ENCODE measurements at regions not wholly inside any gene's neighbourhood (a gene's known extent, or its start where the extent isn't known, plus 50 kb on each side); places are given as distances from the start of the nearest gene placed in this dataset.
A peak's percentile ranks its signal among the peaks of the same experiment; 100 is the strongest.

DNA sequence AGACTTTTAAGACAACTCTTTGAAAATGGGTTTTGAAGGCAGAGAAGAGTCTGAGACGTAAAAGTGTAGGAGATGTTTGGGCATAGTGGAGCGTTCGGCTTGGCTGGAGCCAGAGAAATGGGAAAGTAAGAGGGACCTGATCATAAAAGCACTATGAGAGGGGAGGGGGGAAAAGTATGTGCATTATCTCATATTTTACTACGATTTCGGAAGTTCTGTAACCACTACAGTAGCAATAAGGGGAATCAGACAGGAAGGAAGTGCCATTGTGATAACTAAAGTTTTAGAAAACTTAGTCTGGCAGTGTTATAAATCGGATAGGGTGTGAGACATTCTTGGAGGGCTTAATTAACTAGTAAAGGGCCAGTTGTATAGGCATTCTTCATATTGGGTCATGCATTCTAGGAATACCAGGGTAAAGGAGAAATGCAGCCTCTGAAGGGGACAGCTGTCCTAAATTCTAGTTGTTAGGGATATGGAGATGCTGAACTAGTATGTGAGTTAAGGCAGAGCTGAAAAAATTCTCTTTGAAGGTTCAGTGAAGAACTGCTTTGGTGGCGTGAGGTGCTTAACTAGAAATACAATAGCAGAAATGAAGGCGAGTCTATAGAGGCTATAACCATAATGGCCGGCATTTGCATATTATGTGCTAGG is 83.8 kb upstream of the FREM1 start:
- no TSS peak for BruUV-seq (replicated peaks)

DNA sequence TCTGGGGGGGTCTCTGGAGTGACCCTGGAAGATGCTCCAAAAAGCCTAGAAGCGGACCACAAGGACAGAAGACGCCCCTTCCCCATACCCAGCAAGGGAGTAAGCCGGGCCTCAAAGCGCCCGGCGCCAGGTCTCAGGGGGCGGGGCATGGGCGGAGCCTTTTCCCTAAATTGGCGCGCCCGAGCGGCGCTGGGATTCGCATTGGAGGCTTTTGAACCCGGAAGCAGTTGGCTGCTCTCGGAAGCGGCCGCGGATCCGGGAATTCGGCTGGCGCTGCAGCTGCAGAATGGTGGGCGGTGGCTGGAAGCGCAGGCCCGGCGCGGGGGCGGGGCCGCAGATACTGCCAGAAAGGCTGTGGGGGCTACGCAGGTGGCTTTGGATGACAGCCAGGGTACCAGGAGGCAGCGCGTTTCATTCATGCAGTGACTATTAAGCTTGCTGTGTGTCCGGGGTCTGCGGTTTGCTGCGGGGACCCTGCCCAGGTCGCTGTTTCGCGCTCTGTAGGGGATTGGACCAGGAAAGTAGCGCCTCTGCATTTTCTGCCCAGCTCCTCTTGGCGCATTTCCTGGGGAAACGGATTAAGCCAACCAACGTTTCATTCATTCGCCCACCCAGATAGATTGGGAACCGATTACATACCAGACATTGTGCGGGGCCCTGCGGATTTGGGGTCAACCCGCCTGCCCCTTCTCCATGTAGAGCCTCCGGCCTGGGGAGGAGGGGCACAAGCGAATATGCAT is 83.0 kb upstream of the FREM1 start:
- no peak for TF ChIP-seq TCF7L2 (IDR thresholded peaks at IDR 0.05; ENCODE audit: low read depth, low read length)
- TF ChIP-seq POLR2AphosphoS5 (IDR thresholded peaks at IDR 0.05; ENCODE audit: low read depth, low read length): no peak
- TF ChIP-seq, protein P1, sequence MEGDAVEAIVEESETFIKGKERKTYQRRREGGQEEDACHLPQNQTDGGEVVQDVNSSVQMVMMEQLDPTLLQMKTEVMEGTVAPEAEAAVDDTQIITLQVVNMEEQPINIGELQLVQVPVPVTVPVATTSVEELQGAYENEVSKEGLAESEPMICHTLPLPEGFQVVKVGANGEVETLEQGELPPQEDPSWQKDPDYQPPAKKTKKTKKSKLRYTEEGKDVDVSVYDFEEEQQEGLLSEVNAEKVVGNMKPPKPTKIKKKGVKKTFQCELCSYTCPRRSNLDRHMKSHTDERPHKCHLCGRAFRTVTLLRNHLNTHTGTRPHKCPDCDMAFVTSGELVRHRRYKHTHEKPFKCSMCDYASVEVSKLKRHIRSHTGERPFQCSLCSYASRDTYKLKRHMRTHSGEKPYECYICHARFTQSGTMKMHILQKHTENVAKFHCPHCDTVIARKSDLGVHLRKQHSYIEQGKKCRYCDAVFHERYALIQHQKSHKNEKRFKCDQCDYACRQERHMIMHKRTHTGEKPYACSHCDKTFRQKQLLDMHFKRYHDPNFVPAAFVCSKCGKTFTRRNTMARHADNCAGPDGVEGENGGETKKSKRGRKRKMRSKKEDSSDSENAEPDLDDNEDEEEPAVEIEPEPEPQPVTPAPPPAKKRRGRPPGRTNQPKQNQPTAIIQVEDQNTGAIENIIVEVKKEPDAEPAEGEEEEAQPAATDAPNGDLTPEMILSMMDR (IDR thresholded peaks at IDR 0.05): no peak
- TF ChIP-seq SIN3A (IDR thresholded peaks at IDR 0.05; ENCODE audit: borderline replicate concordance, insufficient read depth, low read depth, low read length): no peak
- TF ChIP-seq, protein P2, sequence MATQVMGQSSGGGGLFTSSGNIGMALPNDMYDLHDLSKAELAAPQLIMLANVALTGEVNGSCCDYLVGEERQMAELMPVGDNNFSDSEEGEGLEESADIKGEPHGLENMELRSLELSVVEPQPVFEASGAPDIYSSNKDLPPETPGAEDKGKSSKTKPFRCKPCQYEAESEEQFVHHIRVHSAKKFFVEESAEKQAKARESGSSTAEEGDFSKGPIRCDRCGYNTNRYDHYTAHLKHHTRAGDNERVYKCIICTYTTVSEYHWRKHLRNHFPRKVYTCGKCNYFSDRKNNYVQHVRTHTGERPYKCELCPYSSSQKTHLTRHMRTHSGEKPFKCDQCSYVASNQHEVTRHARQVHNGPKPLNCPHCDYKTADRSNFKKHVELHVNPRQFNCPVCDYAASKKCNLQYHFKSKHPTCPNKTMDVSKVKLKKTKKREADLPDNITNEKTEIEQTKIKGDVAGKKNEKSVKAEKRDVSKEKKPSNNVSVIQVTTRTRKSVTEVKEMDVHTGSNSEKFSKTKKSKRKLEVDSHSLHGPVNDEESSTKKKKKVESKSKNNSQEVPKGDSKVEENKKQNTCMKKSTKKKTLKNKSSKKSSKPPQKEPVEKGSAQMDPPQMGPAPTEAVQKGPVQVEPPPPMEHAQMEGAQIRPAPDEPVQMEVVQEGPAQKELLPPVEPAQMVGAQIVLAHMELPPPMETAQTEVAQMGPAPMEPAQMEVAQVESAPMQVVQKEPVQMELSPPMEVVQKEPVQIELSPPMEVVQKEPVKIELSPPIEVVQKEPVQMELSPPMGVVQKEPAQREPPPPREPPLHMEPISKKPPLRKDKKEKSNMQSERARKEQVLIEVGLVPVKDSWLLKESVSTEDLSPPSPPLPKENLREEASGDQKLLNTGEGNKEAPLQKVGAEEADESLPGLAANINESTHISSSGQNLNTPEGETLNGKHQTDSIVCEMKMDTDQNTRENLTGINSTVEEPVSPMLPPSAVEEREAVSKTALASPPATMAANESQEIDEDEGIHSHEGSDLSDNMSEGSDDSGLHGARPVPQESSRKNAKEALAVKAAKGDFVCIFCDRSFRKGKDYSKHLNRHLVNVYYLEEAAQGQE (IDR thresholded peaks at IDR 0.05; ENCODE audit: insufficient read depth in 1 of 2, low read depth in 2 of 2, low read length in 1 of 2): no peak
- intact Hi-C loops (cut with micrococcal nuclease; ENCODE audit: unreplicated experiment) (no loop called here), in situ Hi-C loops (cut with HindIII; ENCODE audit: low pct_unique_long_range_greater_than_20kb, low sequenced_read_pairs) (no loop called here)
- Histone ChIP-seq H3K4me1 (ENCODE audit: control insufficient read depth, insufficient read depth, low read length) (no peaks in the 10 kb centered on the region), H3K27ac (ENCODE audit: low read length) (no peak overlapping the region), H3K9me3 (ENCODE audit: control insufficient read depth, insufficient read depth, low read depth, low read length) (no peaks in the 10 kb centered on the region), H3K4me3 (ENCODE audit: low read depth in 2 of 2, low read length in 2 of 2) (peak overlapping the region; percentile 36 to 41), H3K27me3 (ENCODE audit: control insufficient read depth, insufficient read depth, low read length) (no peaks in the 10 kb centered on the region), H3K36me3 (ENCODE audit: control insufficient read depth, insufficient read depth, low read length) (no peaks in the 10 kb centered on the region)
- POLR2A ChIA-PET: no interaction called here
- BruUV-seq (replicated peaks): no TSS peak
- ATAC-seq (0 out of 2 replicates have a peak, but pooled peaks have one; percentile 26), DNase-seq (ENCODE audit: low read depth, low spot score) (no peak)
- CTCF ChIA-PET: no interaction called here

More for the DNA sequence above, 83.8 kb upstream of the FREM1 start:
- no peaks in the 10 kb centered on the region for H3K9me3 ChIP-seq (ENCODE audit: control insufficient read depth, insufficient read depth, low read depth, low read length)
- H3K4me1 ChIP-seq (ENCODE audit: control insufficient read depth, insufficient read depth, low read length): no peaks in the 10 kb centered on the region
- TF ChIP-seq POLR2AphosphoS5 (IDR thresholded peaks at IDR 0.05; ENCODE audit: low read depth, low read length) (no peak), SIN3A (IDR thresholded peaks at IDR 0.05; ENCODE audit: borderline replicate concordance, insufficient read depth, low read depth, low read length) (no peak), TCF7L2 (IDR thresholded peaks at IDR 0.05; ENCODE audit: low read depth, low read length) (no peak)
- TF ChIP-seq, protein P2 (IDR thresholded peaks at IDR 0.05; ENCODE audit: insufficient read depth in 1 of 2, low read depth in 2 of 2, low read length in 1 of 2): no peak
- TF ChIP-seq, protein P1 (IDR thresholded peaks at IDR 0.05): no peak
- DNase-seq (ENCODE audit: low read depth, low spot score): no peak
- in situ Hi-C loops (cut with HindIII; ENCODE audit: low pct_unique_long_range_greater_than_20kb, low sequenced_read_pairs): no loop called here
- no peak overlapping the region for H3K27ac ChIP-seq (ENCODE audit: low read length)
- no peak for ATAC-seq
- CTCF ChIA-PET: no interaction called here
- no peaks in the 10 kb centered on the region for H3K27me3 ChIP-seq (ENCODE audit: control insufficient read depth, insufficient read depth, low read length)
- H3K4me3 ChIP-seq (ENCODE audit: low read depth in 2 of 2, low read length in 2 of 2): peak overlapping the region in 1 of 2 experiments; percentile 36; a peak in 1 of 4 replicates
- no peaks in the 10 kb centered on the region for H3K36me3 ChIP-seq (ENCODE audit: control insufficient read depth, insufficient read depth, low read length)
- intact Hi-C loops (cut with micrococcal nuclease; ENCODE audit: unreplicated experiment): no loop called here
- POLR2A ChIA-PET: no interaction called here
